PC-9 (cell line): ENCODE measurements at regions not wholly inside any gene's neighbourhood (a gene's known extent, or its start where the extent isn't known, plus 50 kb on each side); places are given as distances from the start of the nearest gene placed in this dataset.

Source experiments
- EZH2 ChIP-seq: fragments of 200-600 bp; sonication (generic); IDR thresholded peaks from 2 replicates; pipeline ENCODE4 v1.8.0; 2017; ENCODE audit warnings: antibody characterized with exemption, low read depth
- TF ChIP-seq, protein P1 (sequence below): fragments of 200-600 bp; sonication (generic); conservative IDR thresholded peaks from 2 replicates; pipeline ENCODE4 v1.6.1; 2017; ENCODE audit warnings: mixed run types, antibody characterized with exemption, mild to moderate bottlenecking, moderate library complexity

DNA sequence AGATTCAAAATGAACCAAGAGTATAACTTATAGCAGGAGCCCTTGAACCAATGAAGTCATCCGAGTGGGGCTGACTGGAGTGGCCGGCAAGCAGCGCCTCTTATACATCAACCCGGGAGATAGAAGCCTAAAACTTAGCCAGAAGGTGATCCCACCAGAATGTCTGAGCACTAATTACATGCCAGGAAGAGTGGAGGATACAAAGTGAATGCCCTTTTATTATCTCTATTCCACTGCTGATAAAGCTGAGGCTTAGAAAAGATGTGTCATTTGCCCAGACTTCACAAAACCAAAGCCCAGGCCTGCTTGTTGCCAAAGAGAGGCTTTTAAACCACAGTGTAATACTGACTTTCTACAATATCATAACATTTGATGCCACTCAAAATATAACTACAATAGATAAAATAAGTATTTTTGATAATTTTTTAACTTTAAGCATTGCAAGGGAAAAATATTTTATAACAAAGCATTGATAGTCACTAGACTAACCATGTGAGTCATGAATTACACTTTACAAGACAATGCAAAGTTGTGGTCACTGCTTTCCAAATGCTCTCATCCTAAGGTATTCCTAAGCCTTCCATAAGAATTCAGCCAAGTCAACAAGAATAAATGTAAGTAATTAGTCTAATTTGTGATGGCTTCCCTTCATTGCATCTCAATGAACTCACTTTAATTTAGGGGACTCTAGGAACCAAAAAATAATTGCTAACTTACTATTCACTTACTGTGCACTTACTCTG lies 58.6 kb upstream of the ARID5B start:
- TF ChIP-seq, protein P1, sequence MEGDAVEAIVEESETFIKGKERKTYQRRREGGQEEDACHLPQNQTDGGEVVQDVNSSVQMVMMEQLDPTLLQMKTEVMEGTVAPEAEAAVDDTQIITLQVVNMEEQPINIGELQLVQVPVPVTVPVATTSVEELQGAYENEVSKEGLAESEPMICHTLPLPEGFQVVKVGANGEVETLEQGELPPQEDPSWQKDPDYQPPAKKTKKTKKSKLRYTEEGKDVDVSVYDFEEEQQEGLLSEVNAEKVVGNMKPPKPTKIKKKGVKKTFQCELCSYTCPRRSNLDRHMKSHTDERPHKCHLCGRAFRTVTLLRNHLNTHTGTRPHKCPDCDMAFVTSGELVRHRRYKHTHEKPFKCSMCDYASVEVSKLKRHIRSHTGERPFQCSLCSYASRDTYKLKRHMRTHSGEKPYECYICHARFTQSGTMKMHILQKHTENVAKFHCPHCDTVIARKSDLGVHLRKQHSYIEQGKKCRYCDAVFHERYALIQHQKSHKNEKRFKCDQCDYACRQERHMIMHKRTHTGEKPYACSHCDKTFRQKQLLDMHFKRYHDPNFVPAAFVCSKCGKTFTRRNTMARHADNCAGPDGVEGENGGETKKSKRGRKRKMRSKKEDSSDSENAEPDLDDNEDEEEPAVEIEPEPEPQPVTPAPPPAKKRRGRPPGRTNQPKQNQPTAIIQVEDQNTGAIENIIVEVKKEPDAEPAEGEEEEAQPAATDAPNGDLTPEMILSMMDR: no peak
- no peak for TF ChIP-seq EZH2
